ENCODE measurements at regions not wholly inside any gene's neighbourhood (a gene's known extent, or its start where the extent isn't known, plus 50 kb on each side); places are given as distances from the start of the nearest gene placed in this dataset.

DNA sequence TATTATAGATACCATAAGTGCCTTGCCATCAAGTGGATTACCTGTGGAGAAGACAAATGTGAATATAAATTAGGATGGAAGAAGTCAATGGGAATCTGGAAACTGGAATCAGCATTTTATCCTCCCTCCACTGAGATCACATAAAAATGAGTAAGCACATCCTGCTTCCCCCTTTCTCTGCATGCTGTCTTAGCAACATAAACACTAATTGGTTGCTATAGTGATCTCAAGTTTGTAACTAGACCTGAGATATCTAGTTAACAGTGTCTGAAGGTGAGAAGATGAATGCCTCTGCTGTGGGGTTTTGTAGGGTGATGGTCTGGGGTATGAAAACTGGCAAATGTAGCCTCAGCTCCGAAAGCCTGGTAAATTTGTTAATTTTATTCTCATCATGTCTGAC lies 1357.5 kb upstream of the CELF4 start:
- H3K79me2 ChIP-seq (ENCODE audit: low read length) = no peaks in the 10 kb centered on the region
- no peak overlapping the region for H3K4me2 ChIP-seq (ENCODE audit: low read depth, low read length, poor library complexity, severe bottlenecking)
- no peak overlapping the region for H3K9ac ChIP-seq (ENCODE audit: low read length)
- no peaks in the 10 kb centered on the region for H3K36me3 ChIP-seq (ENCODE audit: insufficient read depth, low read length)
- no peak overlapping the region for H2AFZ ChIP-seq (ENCODE audit: low read length)
- no peak for DNase-seq
- peaks cover 13% of the 10 kb centered on the region for H3K9me3 ChIP-seq (ENCODE audit: low read length)
- no peaks in the 10 kb centered on the region for H3K9me2 ChIP-seq (replicated peaks; ENCODE audit: insufficient read depth, low read length)
- H3K4me3 ChIP-seq (ENCODE audit: low read length) = no peak overlapping the region
- no peak overlapping the region for H3K27ac ChIP-seq (ENCODE audit: low read length)
- no peaks in the 10 kb centered on the region for H3K4me1 ChIP-seq (ENCODE audit: low read length)
- no peaks in the 10 kb centered on the region for H3K27me3 ChIP-seq (ENCODE audit: low read length)
- no peaks in the 10 kb centered on the region for H4K20me1 ChIP-seq (ENCODE audit: insufficient read depth, low read depth, low read length)

DNA sequence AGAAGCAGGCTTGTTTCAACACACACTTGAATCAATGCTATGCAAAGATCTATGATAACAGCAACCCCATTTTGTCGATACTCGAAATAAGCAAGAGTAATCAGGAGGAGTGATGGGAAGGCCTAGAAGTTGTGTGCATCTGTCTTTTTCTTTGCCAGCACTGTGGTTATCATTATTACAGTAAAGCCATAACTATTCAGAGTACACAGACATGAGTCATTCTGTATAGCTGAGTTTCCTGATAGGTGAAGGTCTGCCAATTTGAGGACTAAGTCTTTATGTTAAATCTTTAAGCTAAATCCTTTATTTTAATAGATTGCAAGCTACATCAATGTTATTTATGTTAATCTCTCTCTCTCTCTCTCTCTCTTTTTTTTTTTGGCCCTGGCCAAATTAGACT lies 1344.4 kb upstream of the CELF4 start:
- H3K9me3 ChIP-seq (ENCODE audit: low read length) = peaks cover 12% of the 10 kb centered on the region
- H3K36me3 ChIP-seq (ENCODE audit: insufficient read depth, low read length) = no peaks in the 10 kb centered on the region
- no peaks in the 10 kb centered on the region for H3K4me1 ChIP-seq (ENCODE audit: low read length)
- no peaks in the 10 kb centered on the region for H3K27me3 ChIP-seq (ENCODE audit: low read length)
- no peak for DNase-seq
- no peaks in the 10 kb centered on the region for H3K79me2 ChIP-seq (ENCODE audit: low read length)
- H4K20me1 ChIP-seq (ENCODE audit: insufficient read depth, low read depth, low read length) = no peaks in the 10 kb centered on the region
- no peak overlapping the region for H3K9ac ChIP-seq (ENCODE audit: low read length)
- no peak overlapping the region for H3K4me2 ChIP-seq (ENCODE audit: low read depth, low read length, poor library complexity, severe bottlenecking)
- no peak overlapping the region for H3K4me3 ChIP-seq (ENCODE audit: low read length)
- H3K27ac ChIP-seq (ENCODE audit: low read length) = no peak overlapping the region
- H2AFZ ChIP-seq (ENCODE audit: low read length) = no peak overlapping the region
- no peaks in the 10 kb centered on the region for H3K9me2 ChIP-seq (replicated peaks; ENCODE audit: insufficient read depth, low read length)

DNA sequence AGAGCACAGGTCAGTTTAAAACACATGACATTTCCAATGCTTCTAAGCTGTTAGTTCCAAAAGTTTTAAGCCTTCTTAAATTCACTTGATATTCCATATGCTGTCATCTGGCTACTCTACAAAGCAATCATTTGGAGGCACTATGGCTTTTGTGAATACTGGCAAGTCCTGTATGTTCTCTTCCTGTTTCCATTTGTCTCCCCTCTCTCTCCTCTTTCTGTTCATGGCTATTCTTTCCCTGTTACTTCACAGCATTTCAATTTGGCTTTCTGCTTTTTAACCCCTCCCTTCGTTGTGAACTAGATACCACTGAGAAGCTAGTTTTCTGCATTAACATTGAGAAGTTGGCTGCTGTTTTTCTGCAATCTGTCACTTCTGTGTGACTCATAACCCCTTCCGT lies 1337.2 kb upstream of the CELF4 start:
- Histone ChIP-seq H3K79me2 (ENCODE audit: low read length) (no peaks in the 10 kb centered on the region), H2AFZ (ENCODE audit: low read length) (no peak overlapping the region), H3K9ac (ENCODE audit: low read length) (no peak overlapping the region), H4K20me1 (ENCODE audit: insufficient read depth, low read depth, low read length) (no peaks in the 10 kb centered on the region), H3K9me2 (replicated peaks; ENCODE audit: insufficient read depth, low read length) (no peaks in the 10 kb centered on the region), H3K4me1 (ENCODE audit: low read length) (no peaks in the 10 kb centered on the region), H3K9me3 (ENCODE audit: low read length) (peaks cover 15% of the 10 kb centered on the region), H3K36me3 (ENCODE audit: insufficient read depth, low read length) (no peaks in the 10 kb centered on the region), H3K4me2 (ENCODE audit: low read depth, low read length, poor library complexity, severe bottlenecking) (no peak overlapping the region), H3K27ac (ENCODE audit: low read length) (no peak overlapping the region), H3K27me3 (ENCODE audit: low read length) (no peaks in the 10 kb centered on the region), H3K4me3 (ENCODE audit: low read length) (no peak overlapping the region)
- DNase-seq = no peak

DNA sequence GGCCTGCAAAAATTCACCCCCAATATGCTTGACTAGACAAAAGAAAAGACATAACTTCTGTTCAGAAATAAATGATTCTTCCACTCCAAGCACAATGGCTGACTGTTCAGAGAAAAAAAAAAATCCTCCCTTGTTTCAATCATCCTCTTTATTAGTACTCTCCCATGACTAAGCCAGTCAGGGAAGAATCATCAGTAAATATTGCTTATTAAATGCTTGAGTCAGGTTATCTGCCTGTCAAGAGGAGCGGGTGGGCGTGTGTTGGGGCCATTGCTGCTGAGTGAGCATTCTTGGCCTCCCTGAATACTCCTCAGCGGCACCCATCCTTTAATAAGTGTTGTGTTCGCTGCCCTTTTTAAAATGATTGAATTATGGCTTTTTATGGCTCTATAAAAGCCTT lies 1334.8 kb upstream of the CELF4 start:
- Histone ChIP-seq H3K4me3 (ENCODE audit: low read length) (no peak overlapping the region), H3K9me3 (ENCODE audit: low read length) (peaks cover 20% of the 10 kb centered on the region), H3K36me3 (ENCODE audit: insufficient read depth, low read length) (no peaks in the 10 kb centered on the region), H4K20me1 (ENCODE audit: insufficient read depth, low read depth, low read length) (no peaks in the 10 kb centered on the region), H3K4me1 (ENCODE audit: low read length) (no peaks in the 10 kb centered on the region), H3K9me2 (replicated peaks; ENCODE audit: insufficient read depth, low read length) (no peaks in the 10 kb centered on the region), H3K27ac (ENCODE audit: low read length) (no peak overlapping the region), H2AFZ (ENCODE audit: low read length) (no peak overlapping the region), H3K4me2 (ENCODE audit: low read depth, low read length, poor library complexity, severe bottlenecking) (no peak overlapping the region), H3K79me2 (ENCODE audit: low read length) (no peaks in the 10 kb centered on the region), H3K9ac (ENCODE audit: low read length) (no peak overlapping the region), H3K27me3 (ENCODE audit: low read length) (no peaks in the 10 kb centered on the region)
- no peak for DNase-seq

DNA sequence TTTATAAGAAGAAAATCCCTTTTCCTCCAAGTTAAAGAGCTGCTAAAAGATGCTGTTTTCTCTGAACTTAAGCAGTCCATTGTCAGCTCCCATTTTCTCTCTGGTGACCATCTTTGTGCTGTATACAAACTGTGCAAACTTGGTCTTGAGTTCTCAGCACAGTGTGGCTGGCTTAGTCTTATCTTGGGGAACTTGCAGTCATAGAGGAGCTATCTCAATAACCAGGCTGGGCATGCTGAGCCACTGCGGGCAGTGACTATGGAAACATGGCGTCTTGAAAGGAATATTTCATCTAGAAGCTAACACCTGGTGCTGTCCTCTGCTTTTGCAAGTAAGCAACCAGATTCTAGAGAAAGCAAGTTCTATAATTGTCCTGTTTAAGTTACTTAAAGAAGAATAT lies 1334.4 kb upstream of the CELF4 start:
- Histone ChIP-seq H3K27ac (ENCODE audit: low read length) (no peak overlapping the region), H3K9me3 (ENCODE audit: low read length) (peaks cover 20% of the 10 kb centered on the region), H4K20me1 (ENCODE audit: insufficient read depth, low read depth, low read length) (no peaks in the 10 kb centered on the region), H3K4me1 (ENCODE audit: low read length) (no peaks in the 10 kb centered on the region), H3K9me2 (replicated peaks; ENCODE audit: insufficient read depth, low read length) (no peaks in the 10 kb centered on the region), H3K4me2 (ENCODE audit: low read depth, low read length, poor library complexity, severe bottlenecking) (no peak overlapping the region), H3K79me2 (ENCODE audit: low read length) (no peaks in the 10 kb centered on the region), H3K4me3 (ENCODE audit: low read length) (no peak overlapping the region), H2AFZ (ENCODE audit: low read length) (no peak overlapping the region), H3K27me3 (ENCODE audit: low read length) (no peaks in the 10 kb centered on the region), H3K36me3 (ENCODE audit: insufficient read depth, low read length) (no peaks in the 10 kb centered on the region), H3K9ac (ENCODE audit: low read length) (no peak overlapping the region)
- DNase-seq = no peak

DNA sequence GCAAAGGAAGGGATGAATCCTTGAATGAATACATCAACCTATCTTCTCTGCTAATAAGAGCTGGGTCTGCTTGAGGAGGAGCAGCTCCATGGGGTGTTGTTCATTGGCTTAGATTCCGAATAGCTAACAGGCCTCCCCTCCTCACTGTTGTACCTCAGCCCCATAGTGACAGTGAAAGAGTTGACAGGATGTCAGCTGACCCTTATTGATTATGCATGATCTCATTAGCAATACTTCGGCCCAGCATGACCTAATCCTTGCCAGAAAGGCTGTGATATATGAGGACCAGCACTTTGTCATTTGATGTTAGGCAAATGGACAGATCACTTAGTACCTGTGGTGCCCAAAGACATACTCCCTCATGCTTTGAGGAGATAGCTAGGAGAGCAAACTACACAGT lies 1333.7 kb upstream of the CELF4 start:
- no peak overlapping the region for H3K27ac ChIP-seq (ENCODE audit: low read length)
- no peak overlapping the region for H2AFZ ChIP-seq (ENCODE audit: low read length)
- no peaks in the 10 kb centered on the region for H3K9me2 ChIP-seq (replicated peaks; ENCODE audit: insufficient read depth, low read length)
- H3K79me2 ChIP-seq (ENCODE audit: low read length) = no peaks in the 10 kb centered on the region
- no peak overlapping the region for H3K9ac ChIP-seq (ENCODE audit: low read length)
- H3K27me3 ChIP-seq (ENCODE audit: low read length) = no peaks in the 10 kb centered on the region
- H3K4me3 ChIP-seq (ENCODE audit: low read length) = no peak overlapping the region
- peaks cover 23% of the 10 kb centered on the region for H3K9me3 ChIP-seq (ENCODE audit: low read length)
- DNase-seq = no peak
- H3K4me2 ChIP-seq (ENCODE audit: low read depth, low read length, poor library complexity, severe bottlenecking) = no peak overlapping the region
- H3K4me1 ChIP-seq (ENCODE audit: low read length) = no peaks in the 10 kb centered on the region
- H4K20me1 ChIP-seq (ENCODE audit: insufficient read depth, low read depth, low read length) = no peaks in the 10 kb centered on the region
- no peaks in the 10 kb centered on the region for H3K36me3 ChIP-seq (ENCODE audit: insufficient read depth, low read length)

DNA sequence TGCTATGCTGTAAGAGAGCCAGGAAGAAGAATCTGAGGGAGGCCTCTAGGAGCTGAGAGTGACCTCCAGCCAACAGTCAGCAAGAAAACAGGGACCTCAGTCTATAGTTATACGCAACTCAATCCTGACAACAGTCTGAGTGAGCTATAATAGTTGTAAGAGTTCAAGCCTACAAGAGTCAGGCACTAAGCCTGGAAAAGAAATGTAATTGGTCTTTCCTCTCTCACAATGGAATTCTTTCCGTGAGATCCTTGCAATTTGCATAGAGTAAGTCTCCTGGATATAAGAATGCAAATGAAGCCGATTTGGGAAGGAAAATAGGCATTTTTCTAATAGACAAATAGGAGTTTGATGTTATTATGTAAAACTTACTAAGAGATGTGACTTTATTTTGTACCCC lies 1332.6 kb upstream of the CELF4 start:
- Histone ChIP-seq H2AFZ (ENCODE audit: low read length) (no peak overlapping the region), H4K20me1 (ENCODE audit: insufficient read depth, low read depth, low read length) (no peaks in the 10 kb centered on the region), H3K27me3 (ENCODE audit: low read length) (no peaks in the 10 kb centered on the region), H3K27ac (ENCODE audit: low read length) (no peak overlapping the region), H3K9ac (ENCODE audit: low read length) (no peak overlapping the region), H3K36me3 (ENCODE audit: insufficient read depth, low read length) (no peaks in the 10 kb centered on the region), H3K9me3 (ENCODE audit: low read length) (peaks cover 26% of the 10 kb centered on the region), H3K4me2 (ENCODE audit: low read depth, low read length, poor library complexity, severe bottlenecking) (no peak overlapping the region), H3K4me3 (ENCODE audit: low read length) (no peak overlapping the region), H3K9me2 (replicated peaks; ENCODE audit: insufficient read depth, low read length) (no peaks in the 10 kb centered on the region), H3K79me2 (ENCODE audit: low read length) (no peaks in the 10 kb centered on the region), H3K4me1 (ENCODE audit: low read length) (no peaks in the 10 kb centered on the region)
- no peak for DNase-seq

DNA sequence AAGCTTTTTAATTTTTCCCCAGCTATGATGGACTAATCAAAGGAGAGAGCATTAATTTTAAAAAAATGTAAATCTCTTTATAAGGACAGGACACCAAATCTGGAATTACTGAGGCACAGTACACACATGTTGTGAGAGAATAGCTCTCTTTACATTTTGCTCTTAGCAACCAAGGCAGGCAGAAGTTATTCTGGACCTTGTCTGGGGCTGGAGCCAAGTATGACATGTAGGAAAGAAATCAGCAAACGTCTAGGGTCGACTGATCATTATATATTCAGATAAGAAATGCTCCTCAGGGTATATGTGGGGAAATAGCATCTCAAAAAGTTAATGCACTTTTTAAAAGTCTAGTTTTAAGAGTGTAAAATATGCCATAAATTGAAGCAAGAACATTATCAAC lies 1330.0 kb upstream of the CELF4 start:
- H3K4me2 ChIP-seq (ENCODE audit: low read depth, low read length, poor library complexity, severe bottlenecking) = no peak overlapping the region
- H3K79me2 ChIP-seq (ENCODE audit: low read length) = no peaks in the 10 kb centered on the region

DNA sequence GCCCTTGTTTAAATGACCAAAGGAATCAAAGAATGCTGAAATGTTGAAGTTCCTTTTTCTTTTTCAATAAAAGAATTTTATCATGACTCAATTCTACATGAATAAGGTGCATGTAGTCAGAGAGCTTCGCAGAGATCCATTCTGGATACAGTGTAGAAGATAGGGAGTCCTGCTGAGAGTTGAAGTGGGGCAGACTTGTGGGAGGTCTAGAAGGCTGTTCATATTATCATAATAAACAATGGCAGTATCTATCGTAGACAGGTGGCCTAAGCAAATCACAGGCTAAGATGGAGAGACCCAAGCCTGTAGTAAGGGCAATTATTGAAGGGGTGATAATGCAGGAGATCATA lies 1322.0 kb upstream of the CELF4 start:
- no peak for DNase-seq
- H3K27ac ChIP-seq (ENCODE audit: low read length) = no peak overlapping the region
- H3K4me3 ChIP-seq (ENCODE audit: low read length) = no peak overlapping the region
- no peaks in the 10 kb centered on the region for H4K20me1 ChIP-seq (ENCODE audit: insufficient read depth, low read depth, low read length)
- no peaks in the 10 kb centered on the region for H3K27me3 ChIP-seq (ENCODE audit: low read length)
- no peaks in the 10 kb centered on the region for H3K79me2 ChIP-seq (ENCODE audit: low read length)
- H3K9ac ChIP-seq (ENCODE audit: low read length) = no peak overlapping the region
- H3K9me3 ChIP-seq (ENCODE audit: low read length) = peaks cover 25% of the 10 kb centered on the region
- H3K9me2 ChIP-seq (replicated peaks; ENCODE audit: insufficient read depth, low read length) = no peaks in the 10 kb centered on the region
- H3K4me2 ChIP-seq (ENCODE audit: low read depth, low read length, poor library complexity, severe bottlenecking) = no peak overlapping the region
- H3K4me1 ChIP-seq (ENCODE audit: low read length) = no peaks in the 10 kb centered on the region
- H2AFZ ChIP-seq (ENCODE audit: low read length) = no peak overlapping the region
- no peaks in the 10 kb centered on the region for H3K36me3 ChIP-seq (ENCODE audit: insufficient read depth, low read length)

More for the DNA sequence above, 1330.0 kb upstream of the CELF4 start:
- Histone ChIP-seq H3K4me3 (ENCODE audit: low read length) (no peak overlapping the region), H3K36me3 (ENCODE audit: insufficient read depth, low read length) (no peaks in the 10 kb centered on the region), H3K27me3 (ENCODE audit: low read length) (no peaks in the 10 kb centered on the region), H3K27ac (ENCODE audit: low read length) (no peak overlapping the region), H3K4me1 (ENCODE audit: low read length) (no peaks in the 10 kb centered on the region), H3K9me2 (replicated peaks; ENCODE audit: insufficient read depth, low read length) (no peaks in the 10 kb centered on the region), H3K9me3 (ENCODE audit: low read length) (peaks cover 31% of the 10 kb centered on the region), H3K9ac (ENCODE audit: low read length) (no peak overlapping the region), H4K20me1 (ENCODE audit: insufficient read depth, low read depth, low read length) (no peaks in the 10 kb centered on the region), H2AFZ (ENCODE audit: low read length) (no peak overlapping the region)
- no peak for DNase-seq

Data from Karpas-422 (cell line).